ENCODE measurements at regions not wholly inside any gene's neighbourhood (a gene's known extent, or its start where the extent isn't known, plus 50 kb on each side); places are given as distances from the start of the nearest gene placed in this dataset.

- TF ChIP-seq CTCF (optimal IDR thresholded peaks at IDR 0.05 in 1 of 3, IDR thresholded peaks at IDR 0.05 in 1 of 3, conservative IDR thresholded peaks at IDR 0.05 in 1 of 3; ENCODE audit: extremely low read depth in 1 of 3, insufficient read depth in 2 of 3, low read length in 3 of 3) (no peak), EZH2 (IDR thresholded peaks at IDR 0.05; ENCODE audit: low read length) (no peak)
Observed at GRCh38 chr4:81746071-81746470, 274.4 kb upstream of the RASGEF1B start.

All from keratinocyte (primary cell).